ENCODE measurements at regions not wholly inside any gene's neighbourhood (a gene's known extent, or its start where the extent isn't known, plus 50 kb on each side); places are given as distances from the start of the nearest gene placed in this dataset.

DNA sequence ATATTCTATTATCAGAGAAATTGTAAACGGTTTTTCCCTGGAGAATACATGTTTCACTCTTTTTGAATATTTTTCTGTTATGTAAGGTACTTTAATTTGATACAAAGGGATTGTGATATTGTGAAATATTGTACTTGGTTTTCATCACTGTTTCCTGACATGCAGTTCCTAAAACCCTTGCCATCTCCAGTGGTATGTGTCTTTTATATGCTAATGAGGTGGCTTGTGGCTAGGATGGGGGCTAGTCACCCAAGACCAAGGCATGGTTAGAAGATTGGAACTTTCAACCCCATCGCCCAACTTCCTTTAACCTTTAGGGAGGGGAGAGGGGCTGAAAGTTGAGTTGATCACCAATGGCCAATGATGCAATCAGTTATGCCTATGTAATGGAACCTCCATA lies 160.6 kb downstream of the TAF11L14 start:
- no peaks in the 10 kb centered on the region for H3K4me1 ChIP-seq (ENCODE audit: control insufficient read depth in 3 of 3, insufficient read depth in 3 of 3, low read length in 3 of 3)
- no peak overlapping the region for H3K4me3 ChIP-seq (ENCODE audit: low read length in 3 of 3)
- no peaks in the 10 kb centered on the region for H3K27me3 ChIP-seq (ENCODE audit: control insufficient read depth in 3 of 3, insufficient read depth in 3 of 3, low read length in 3 of 3)
- H3K27ac ChIP-seq (ENCODE audit: low read depth, low read length), result no peak overlapping the region
- no peaks in the 10 kb centered on the region for H3K9me3 ChIP-seq (ENCODE audit: control insufficient read depth in 3 of 3, low read length in 3 of 3)
- no peaks in the 10 kb centered on the region for H3K36me3 ChIP-seq (ENCODE audit: control insufficient read depth in 3 of 3, insufficient read depth in 3 of 3, low read length in 3 of 3)
- H3K9ac ChIP-seq (ENCODE audit: low read depth in 1 of 3, low read length in 3 of 3), result no peak overlapping the region

GRCh38 chr5:17796142-17796541 lies 161.9 kb downstream of the TAF11L14 start:
- H3K4me3 ChIP-seq (ENCODE audit: low read length in 3 of 3), result no peak overlapping the region
- no peak overlapping the region for H3K27ac ChIP-seq (ENCODE audit: low read depth, low read length)
- H3K9ac ChIP-seq (ENCODE audit: low read depth in 1 of 3, low read length in 3 of 3), result no peak overlapping the region
- H3K4me1 ChIP-seq (ENCODE audit: control insufficient read depth in 3 of 3, insufficient read depth in 3 of 3, low read length in 3 of 3), result no peaks in the 10 kb centered on the region
- H3K36me3 ChIP-seq (ENCODE audit: control insufficient read depth in 3 of 3, insufficient read depth in 3 of 3, low read length in 3 of 3), result no peaks in the 10 kb centered on the region
- H3K9me3 ChIP-seq (ENCODE audit: control insufficient read depth in 3 of 3, low read length in 3 of 3), result no peaks in the 10 kb centered on the region
- H3K27me3 ChIP-seq (ENCODE audit: control insufficient read depth in 3 of 3, insufficient read depth in 3 of 3, low read length in 3 of 3), result no peaks in the 10 kb centered on the region

DNA sequence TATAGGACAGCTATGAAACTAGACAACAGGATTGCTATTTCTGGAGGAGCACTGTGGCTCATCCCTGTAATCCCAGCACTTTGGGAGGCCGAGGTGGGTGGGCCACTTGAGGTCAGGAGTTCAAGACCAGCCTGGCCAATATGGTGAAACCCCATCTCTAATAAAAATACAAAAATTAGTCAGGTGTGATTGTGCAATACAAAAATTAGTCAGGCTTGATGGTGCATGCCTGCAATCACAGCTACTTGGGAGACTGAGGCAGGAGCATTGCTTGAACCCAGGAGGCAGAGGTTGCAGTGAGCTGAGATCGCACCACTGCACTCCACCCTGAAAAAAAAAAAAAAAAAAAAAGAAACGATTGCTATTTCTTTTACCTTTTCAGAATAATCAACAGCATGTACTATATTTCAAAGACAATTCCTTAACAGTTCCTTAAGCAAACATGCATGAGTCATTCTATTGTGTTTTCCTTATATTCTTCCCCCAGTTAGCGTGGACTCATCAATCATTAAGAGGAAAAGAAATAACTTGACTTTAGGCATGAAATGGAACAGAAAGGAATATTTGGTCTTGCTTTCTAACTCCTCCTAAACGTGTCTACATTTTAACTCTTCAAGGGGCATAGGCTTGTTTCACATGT lies 162.6 kb downstream of the TAF11L14 start:
- no peaks in the 10 kb centered on the region for H3K9me3 ChIP-seq (ENCODE audit: control insufficient read depth in 3 of 3, low read length in 3 of 3)
- no peaks in the 10 kb centered on the region for H3K4me1 ChIP-seq (ENCODE audit: control insufficient read depth in 3 of 3, insufficient read depth in 3 of 3, low read length in 3 of 3)
- H3K27me3 ChIP-seq (ENCODE audit: control insufficient read depth in 3 of 3, insufficient read depth in 3 of 3, low read length in 3 of 3), result no peaks in the 10 kb centered on the region

DNA sequence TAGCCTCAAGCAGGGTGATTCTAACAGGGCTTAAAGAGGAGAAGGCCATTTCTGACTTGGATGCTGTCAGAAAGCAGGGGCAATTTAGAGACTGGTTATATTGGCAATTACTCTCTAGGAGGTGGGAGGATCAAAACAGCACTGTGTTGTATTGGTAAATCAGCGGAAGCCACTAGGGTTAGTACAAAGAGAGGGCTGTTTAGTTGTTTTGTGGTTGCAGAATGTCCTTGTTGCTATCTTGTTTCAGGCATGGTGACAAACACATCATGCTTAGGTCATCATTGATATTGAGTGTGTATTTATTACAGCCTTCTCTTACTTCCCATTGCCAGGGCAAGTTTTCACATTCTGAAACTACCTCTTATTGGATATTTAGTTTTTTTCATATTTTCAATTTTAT lies 165.3 kb downstream of the TAF11L14 start:
- H3K9me3 ChIP-seq (ENCODE audit: control insufficient read depth in 3 of 3, low read length in 3 of 3), result no peaks in the 10 kb centered on the region
- H3K9ac ChIP-seq (ENCODE audit: low read depth in 1 of 3, low read length in 3 of 3), result no peak overlapping the region
- no peak overlapping the region for H3K27ac ChIP-seq (ENCODE audit: low read depth, low read length)
- H3K27me3 ChIP-seq (ENCODE audit: control insufficient read depth in 3 of 3, insufficient read depth in 3 of 3, low read length in 3 of 3), result no peaks in the 10 kb centered on the region
- H3K4me3 ChIP-seq (ENCODE audit: low read length in 3 of 3), result no peak overlapping the region
- no peaks in the 10 kb centered on the region for H3K4me1 ChIP-seq (ENCODE audit: control insufficient read depth in 3 of 3, insufficient read depth in 3 of 3, low read length in 3 of 3)
- no peaks in the 10 kb centered on the region for H3K36me3 ChIP-seq (ENCODE audit: control insufficient read depth in 3 of 3, insufficient read depth in 3 of 3, low read length in 3 of 3)

More for the DNA sequence above, 162.6 kb downstream of the TAF11L14 start:
- Histone ChIP-seq H3K27ac (ENCODE audit: low read depth, low read length) (no peak overlapping the region), H3K4me3 (ENCODE audit: low read length in 3 of 3) (no peak overlapping the region), H3K36me3 (ENCODE audit: control insufficient read depth in 3 of 3, insufficient read depth in 3 of 3, low read length in 3 of 3) (no peaks in the 10 kb centered on the region), H3K9ac (ENCODE audit: low read depth in 1 of 3, low read length in 3 of 3) (no peak overlapping the region)

DNA sequence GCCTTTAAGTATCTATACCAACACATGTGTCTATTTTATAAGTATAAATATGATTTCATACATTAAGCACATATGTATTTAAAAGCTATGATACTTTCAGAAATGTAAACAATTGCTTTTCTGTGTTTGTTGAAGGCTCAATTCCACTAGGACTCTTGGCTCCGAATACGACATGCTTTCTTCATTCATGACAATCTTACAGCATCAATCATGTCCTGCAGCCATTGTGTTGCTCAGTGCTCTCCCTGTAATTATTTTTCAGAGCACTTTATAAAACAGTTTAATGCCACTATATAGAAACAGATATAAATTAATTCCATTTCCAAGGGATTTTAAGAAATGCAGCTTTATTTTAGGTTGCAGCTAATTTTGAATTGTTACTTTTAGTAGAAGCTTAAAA lies 167.3 kb downstream of the TAF11L14 start:
- H3K9me3 ChIP-seq (ENCODE audit: control insufficient read depth in 3 of 3, low read length in 3 of 3), result no peaks in the 10 kb centered on the region
- H3K9ac ChIP-seq (ENCODE audit: low read depth in 1 of 3, low read length in 3 of 3), result no peak overlapping the region
- no peak overlapping the region for H3K4me3 ChIP-seq (ENCODE audit: low read length in 3 of 3)
- H3K27ac ChIP-seq (ENCODE audit: low read depth, low read length), result no peak overlapping the region
- H3K4me1 ChIP-seq (ENCODE audit: control insufficient read depth in 3 of 3, insufficient read depth in 3 of 3, low read length in 3 of 3), result no peaks in the 10 kb centered on the region
- no peaks in the 10 kb centered on the region for H3K36me3 ChIP-seq (ENCODE audit: control insufficient read depth in 3 of 3, insufficient read depth in 3 of 3, low read length in 3 of 3)
- H3K27me3 ChIP-seq (ENCODE audit: control insufficient read depth in 3 of 3, insufficient read depth in 3 of 3, low read length in 3 of 3), result no peaks in the 10 kb centered on the region

DNA sequence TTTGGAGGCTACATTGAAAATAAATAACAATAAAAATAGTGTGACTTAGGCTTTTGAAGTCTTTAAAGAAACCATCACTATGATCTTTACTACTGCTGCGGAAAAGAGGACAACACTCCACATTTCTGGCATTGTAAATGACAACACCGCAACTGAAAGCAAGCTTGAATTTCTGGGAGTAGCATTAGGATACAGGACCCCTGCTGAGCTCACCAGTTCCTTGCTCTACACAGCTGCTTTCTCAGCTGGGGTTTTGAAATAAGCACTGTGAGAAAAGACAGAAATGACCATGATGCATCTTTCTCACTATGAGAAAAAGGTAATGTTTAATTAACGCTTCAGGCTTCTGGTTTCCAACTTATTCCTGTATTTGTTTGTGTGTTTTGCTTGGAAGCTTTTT lies 168.0 kb downstream of the TAF11L14 start:
- no peaks in the 10 kb centered on the region for H3K4me1 ChIP-seq (ENCODE audit: control insufficient read depth in 3 of 3, insufficient read depth in 3 of 3, low read length in 3 of 3)
- no peak overlapping the region for H3K4me3 ChIP-seq (ENCODE audit: low read length in 3 of 3)
- no peaks in the 10 kb centered on the region for H3K9me3 ChIP-seq (ENCODE audit: control insufficient read depth in 3 of 3, low read length in 3 of 3)
- H3K36me3 ChIP-seq (ENCODE audit: control insufficient read depth in 3 of 3, insufficient read depth in 3 of 3, low read length in 3 of 3), result no peaks in the 10 kb centered on the region
- no peak overlapping the region for H3K9ac ChIP-seq (ENCODE audit: low read depth in 1 of 3, low read length in 3 of 3)
- no peaks in the 10 kb centered on the region for H3K27me3 ChIP-seq (ENCODE audit: control insufficient read depth in 3 of 3, insufficient read depth in 3 of 3, low read length in 3 of 3)
- H3K27ac ChIP-seq (ENCODE audit: low read depth, low read length), result no peak overlapping the region

DNA sequence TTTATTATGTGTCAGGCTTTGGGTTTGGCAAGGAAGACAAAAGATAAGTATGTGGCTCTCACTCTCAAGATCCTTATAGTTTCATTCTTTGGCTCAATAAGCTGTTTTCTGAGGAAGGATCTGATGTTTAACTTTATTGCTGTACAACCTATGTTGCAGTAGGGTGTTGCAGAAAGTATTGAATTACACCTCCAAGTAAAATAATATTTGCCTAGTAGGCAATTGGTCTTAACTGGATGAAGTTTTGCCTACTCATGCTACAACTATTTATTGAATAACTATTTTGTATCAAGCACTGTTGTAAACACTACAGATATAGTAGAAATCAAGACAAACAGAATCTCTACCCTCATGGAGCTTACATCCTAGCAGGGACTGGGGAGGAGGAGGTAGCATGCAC lies 169.7 kb downstream of the TAF11L14 start:
- Histone ChIP-seq H3K4me1 (ENCODE audit: control insufficient read depth in 3 of 3, insufficient read depth in 3 of 3, low read length in 3 of 3) (no peaks in the 10 kb centered on the region), H3K27ac (ENCODE audit: low read depth, low read length) (no peak overlapping the region), H3K36me3 (ENCODE audit: control insufficient read depth in 3 of 3, insufficient read depth in 3 of 3, low read length in 3 of 3) (no peaks in the 10 kb centered on the region), H3K9me3 (ENCODE audit: control insufficient read depth in 3 of 3, low read length in 3 of 3) (no peaks in the 10 kb centered on the region), H3K27me3 (ENCODE audit: control insufficient read depth in 3 of 3, insufficient read depth in 3 of 3, low read length in 3 of 3) (no peaks in the 10 kb centered on the region), H3K9ac (ENCODE audit: low read depth in 1 of 3, low read length in 3 of 3) (no peak overlapping the region), H3K4me3 (ENCODE audit: low read length in 3 of 3) (no peak overlapping the region)

DNA sequence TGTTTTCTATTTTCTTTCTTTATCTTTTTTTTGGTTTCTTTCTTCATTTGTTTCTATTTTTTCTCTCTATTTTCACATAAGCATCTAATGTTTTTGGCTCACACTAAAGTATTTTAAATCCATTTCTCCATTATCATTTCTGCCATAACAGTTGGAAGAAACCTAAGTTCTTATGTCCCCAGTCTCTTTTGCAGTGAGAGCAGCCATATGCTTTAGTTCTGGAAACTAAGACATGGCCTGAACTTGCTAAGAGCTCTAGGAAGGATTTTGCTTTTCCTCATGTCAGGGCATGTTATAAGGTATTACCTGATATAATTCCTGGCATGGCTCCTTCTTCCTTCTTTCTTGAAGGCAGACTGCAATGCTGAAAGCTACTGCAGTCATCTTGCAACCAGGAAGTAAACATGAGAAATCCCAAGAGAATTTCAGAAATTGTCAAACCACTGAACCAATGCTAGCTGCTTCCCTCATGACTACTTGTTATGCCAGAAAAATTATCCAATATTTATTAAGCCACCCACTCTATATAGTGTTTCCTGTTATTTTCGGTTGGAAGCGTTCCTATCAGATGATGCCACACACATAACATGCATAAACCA lies 171.1 kb downstream of the TAF11L14 start:
- no peak overlapping the region for H3K9ac ChIP-seq (ENCODE audit: low read depth in 1 of 3, low read length in 3 of 3)
- no peaks in the 10 kb centered on the region for H3K27me3 ChIP-seq (ENCODE audit: control insufficient read depth in 3 of 3, insufficient read depth in 3 of 3, low read length in 3 of 3)
- no peaks in the 10 kb centered on the region for H3K36me3 ChIP-seq (ENCODE audit: control insufficient read depth in 3 of 3, insufficient read depth in 3 of 3, low read length in 3 of 3)
- no peak overlapping the region for H3K27ac ChIP-seq (ENCODE audit: low read depth, low read length)
- H3K9me3 ChIP-seq (ENCODE audit: control insufficient read depth in 3 of 3, low read length in 3 of 3), result no peaks in the 10 kb centered on the region
- H3K4me1 ChIP-seq (ENCODE audit: control insufficient read depth in 3 of 3, insufficient read depth in 3 of 3, low read length in 3 of 3), result no peaks in the 10 kb centered on the region
- no peak overlapping the region for H3K4me3 ChIP-seq (ENCODE audit: low read length in 3 of 3)

GRCh38 chr5:17806818-17807468 lies 172.7 kb downstream of the TAF11L14 start:
- H3K36me3 ChIP-seq (ENCODE audit: control insufficient read depth in 3 of 3, insufficient read depth in 3 of 3, low read length in 3 of 3), result no peaks in the 10 kb centered on the region
- H3K9me3 ChIP-seq (ENCODE audit: control insufficient read depth in 3 of 3, low read length in 3 of 3), result no peaks in the 10 kb centered on the region
- no peak overlapping the region for H3K4me3 ChIP-seq (ENCODE audit: low read length in 3 of 3)
- H3K9ac ChIP-seq (ENCODE audit: low read depth in 1 of 3, low read length in 3 of 3), result no peak overlapping the region
- H3K27ac ChIP-seq (ENCODE audit: low read depth, low read length), result no peak overlapping the region
- no peaks in the 10 kb centered on the region for H3K27me3 ChIP-seq (ENCODE audit: control insufficient read depth in 3 of 3, insufficient read depth in 3 of 3, low read length in 3 of 3)
- H3K4me1 ChIP-seq (ENCODE audit: control insufficient read depth in 3 of 3, insufficient read depth in 3 of 3, low read length in 3 of 3), result no peaks in the 10 kb centered on the region

DNA sequence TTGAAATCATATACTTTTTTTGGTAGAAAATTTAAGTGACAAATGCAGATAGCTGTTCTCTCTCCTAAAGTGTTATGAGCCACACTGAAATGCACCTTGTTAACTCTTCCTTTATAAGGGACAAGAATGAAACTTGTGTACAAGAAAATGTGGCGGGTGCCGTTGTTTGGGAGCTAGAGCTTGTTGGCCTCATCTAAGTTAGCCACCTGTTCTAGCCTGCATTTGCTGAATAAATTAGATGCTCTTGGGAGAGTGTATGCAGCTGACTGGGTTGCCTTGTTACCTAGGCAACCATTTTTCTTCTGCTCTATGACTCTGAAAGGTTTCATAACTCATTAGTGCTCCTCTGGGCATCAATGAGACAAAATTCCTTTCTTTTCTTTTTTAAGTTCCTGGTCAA lies 174.3 kb downstream of the TAF11L14 start:
- Histone ChIP-seq H3K9ac (ENCODE audit: low read depth in 1 of 3, low read length in 3 of 3) (no peak overlapping the region), H3K9me3 (ENCODE audit: control insufficient read depth in 3 of 3, low read length in 3 of 3) (no peaks in the 10 kb centered on the region), H3K4me3 (ENCODE audit: low read length in 3 of 3) (no peak overlapping the region), H3K27ac (ENCODE audit: low read depth, low read length) (no peak overlapping the region), H3K36me3 (ENCODE audit: control insufficient read depth in 3 of 3, insufficient read depth in 3 of 3, low read length in 3 of 3) (no peaks in the 10 kb centered on the region), H3K4me1 (ENCODE audit: control insufficient read depth in 3 of 3, insufficient read depth in 3 of 3, low read length in 3 of 3) (no peaks in the 10 kb centered on the region), H3K27me3 (ENCODE audit: control insufficient read depth in 3 of 3, insufficient read depth in 3 of 3, low read length in 3 of 3) (no peaks in the 10 kb centered on the region)
